Thyroid gland (tissue), 4 donors: ENCODE measurements at regions not wholly inside any gene's neighbourhood (a gene's known extent, or its start where the extent isn't known, plus 50 kb on each side); places are given as distances from the start of the nearest gene placed in this dataset.

Source experiments
- CTCF ChIP-seq, 6 experiments: fragments of 200-600 bp in 3 of 6; fragments of 450-650 bp in 3 of 6; sonication (generic) in 3 of 6; IDR thresholded peaks; one replicate each; pipeline ENCODE4 v1.5.1; 2016 to 2019; ENCODE audit warnings: antibody characterized with exemption in 6 of 6, mild to moderate bottlenecking in 2 of 6, inconsistent platforms in 1 of 6, moderate library complexity in 1 of 6
- POLR2A ChIP-seq, 2 donors: fragments of 450-650 bp; IDR thresholded peaks; one replicate each; pipeline ENCODE4 v1.6.1; 2017; ENCODE audit warnings: antibody characterized with exemption in 2 of 2, mild to moderate bottlenecking in 2 of 2, moderate library complexity in 1 of 2

GRCh38 chr1:90296327-90296726 is 301.4 kb downstream of the ZNF326 start:
- TF ChIP-seq CTCF (IDR thresholded peaks at IDR 0.05), result no peak
- TF ChIP-seq POLR2A (IDR thresholded peaks at IDR 0.05), result no peak
